NCI-H2081 (cell line): ENCODE measurements at regions not wholly inside any gene's neighbourhood (a gene's known extent, or its start where the extent isn't known, plus 50 kb on each side); places are given as distances from the start of the nearest gene placed in this dataset.
A peak's percentile ranks its signal among the peaks of the same experiment; 100 is the strongest.

Source experiments
- DNase-seq, 2 experiments: peaks; one replicate each; lab custom pipeline; 2025; lab: John Stamatoyannopoulos, UW

DNA sequence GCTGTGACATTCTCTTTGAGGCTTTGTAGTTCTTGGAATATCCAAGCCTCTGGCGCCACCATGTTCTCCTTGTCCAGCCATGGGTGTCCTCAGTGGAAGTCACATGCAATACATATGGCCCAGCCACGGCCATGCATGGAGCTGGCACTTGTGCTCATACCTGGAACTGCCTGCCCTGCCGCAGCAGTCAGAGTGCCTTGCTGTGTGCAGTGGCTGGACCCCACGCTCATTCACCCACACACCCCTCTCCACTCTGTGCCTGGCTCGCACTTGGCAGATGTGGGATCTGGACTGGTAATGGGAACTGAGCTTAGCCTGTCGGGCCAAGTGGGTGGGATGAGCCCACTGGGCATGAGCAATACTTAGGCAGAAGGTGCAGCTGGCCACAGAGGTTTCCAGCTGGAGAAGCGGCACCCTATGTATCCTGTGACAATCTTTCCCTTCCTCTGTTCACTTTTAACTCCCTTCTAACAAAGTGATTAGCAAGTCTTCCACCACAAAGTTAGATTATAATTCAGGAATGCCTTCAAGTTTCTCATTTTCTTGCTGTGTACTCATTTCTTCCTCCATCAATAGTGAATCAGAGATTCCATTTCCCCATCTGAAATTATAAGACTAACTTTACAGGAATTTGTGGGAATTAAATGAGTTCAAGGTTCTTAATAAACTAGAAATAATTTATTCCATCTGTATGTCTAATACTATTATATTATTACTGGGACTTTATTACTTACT is 351.6 kb upstream of the NCAM2 start:
- DNase-seq = no peak

DNA sequence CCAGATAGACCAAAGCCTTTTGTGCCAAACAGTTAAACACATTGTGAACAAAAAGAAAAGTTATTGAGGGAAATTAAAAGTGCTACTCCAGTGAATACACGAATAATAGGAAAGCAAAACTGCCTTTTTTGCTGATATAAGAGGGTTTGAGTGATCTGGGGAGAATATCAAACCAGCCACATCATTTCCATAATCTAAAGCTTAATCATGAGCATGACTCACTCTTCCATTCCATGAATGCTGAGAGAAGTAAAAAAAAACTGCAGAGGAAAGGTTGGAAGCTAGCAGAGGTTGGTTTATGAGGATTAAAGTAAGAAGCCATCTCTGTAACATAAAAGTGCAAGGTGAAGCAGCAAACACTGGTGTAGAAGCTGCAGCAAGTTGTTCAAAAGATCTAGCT is 350.6 kb upstream of the NCAM2 start:
- DNase-seq = no peak

DNA sequence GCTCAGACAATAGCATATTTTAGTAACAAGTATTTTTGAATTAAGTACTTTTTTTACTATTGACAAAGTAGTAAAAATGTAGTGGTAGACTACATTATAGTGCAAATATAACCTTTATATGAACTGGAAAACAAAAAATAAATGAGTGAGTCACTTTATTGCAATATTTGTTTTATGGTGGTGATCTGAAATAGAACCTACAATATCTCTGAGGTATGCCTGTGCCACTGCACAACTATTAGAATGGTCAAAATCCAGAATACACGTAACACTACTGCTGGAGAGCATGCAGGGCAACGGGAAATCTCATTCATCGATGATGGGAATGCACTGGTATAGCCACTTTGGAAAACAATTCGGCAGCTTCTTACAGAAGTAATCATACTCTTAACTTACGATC is 349.0 kb upstream of the NCAM2 start:
- DNase-seq = no peak

DNA sequence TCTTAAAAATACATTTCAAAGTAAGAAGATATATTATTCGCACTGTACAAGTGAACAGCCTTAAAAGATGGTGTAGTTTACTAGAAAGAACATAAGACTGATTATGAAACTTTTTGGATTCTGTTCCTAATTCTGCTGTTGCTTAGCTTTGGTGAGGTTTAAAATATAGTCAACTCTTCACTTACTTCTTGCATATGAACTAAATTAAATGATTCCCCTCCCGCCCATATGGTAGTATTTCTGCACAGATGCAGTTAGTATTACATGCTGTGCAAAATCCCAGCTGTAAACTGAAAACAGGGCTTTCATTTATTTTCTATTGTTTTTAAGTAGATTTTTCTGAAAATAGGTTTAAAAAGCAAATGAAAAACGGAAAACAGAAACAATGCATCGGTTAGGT is 345.4 kb upstream of the NCAM2 start:
- no peak for DNase-seq

DNA sequence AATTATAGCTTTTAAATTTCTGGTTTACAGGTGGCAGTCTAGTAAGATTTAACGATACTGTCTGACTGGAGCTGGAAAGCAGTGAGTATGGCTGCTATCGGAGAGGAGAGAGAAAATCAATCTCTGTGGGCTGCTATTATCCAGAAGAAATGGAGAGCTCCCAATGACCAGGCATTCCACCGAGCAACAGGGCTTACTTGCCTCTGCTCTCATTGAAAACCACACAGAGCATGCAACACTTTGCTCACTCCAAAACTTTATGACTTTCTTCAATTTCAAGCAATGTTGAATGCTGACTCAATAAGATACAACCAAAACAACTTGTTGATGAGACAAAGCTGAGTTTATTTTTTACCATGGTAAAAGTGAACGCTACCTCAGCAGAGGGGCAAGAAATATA is 337.0 kb upstream of the NCAM2 start:
- no peak for DNase-seq

DNA sequence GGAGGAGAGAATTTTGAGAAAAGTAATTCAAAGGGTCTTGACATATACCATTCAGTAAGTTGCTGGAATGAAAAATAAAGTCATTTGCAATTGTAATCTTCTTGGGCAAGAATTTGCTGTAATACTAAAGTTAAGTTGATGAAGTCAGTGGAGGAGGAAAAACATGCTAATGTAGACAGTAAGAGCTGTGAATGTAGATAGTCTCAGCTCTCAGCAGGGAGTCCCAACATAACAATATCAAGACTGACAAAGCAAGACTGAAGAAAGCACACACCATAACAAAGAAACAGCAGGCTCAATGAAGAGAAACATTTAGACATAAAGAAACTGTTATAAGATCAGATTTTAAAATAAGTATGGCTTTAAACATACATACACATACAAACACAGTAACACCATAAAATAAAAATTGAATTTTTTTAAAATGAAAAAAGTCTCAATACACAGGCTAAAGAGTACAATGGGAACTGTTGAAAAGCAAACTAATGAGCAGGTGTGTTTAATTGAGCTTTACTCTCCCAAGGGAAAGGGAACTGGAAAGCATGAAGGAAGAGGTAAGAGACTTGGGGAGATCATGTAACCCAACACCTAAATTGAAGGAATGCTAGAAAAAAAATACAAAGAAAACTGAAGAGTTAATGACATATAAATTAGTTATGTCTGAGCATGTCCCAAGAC is 336.3 kb upstream of the NCAM2 start:
- peak in 1 of 2 experiments; percentile 2 for DNase-seq

DNA sequence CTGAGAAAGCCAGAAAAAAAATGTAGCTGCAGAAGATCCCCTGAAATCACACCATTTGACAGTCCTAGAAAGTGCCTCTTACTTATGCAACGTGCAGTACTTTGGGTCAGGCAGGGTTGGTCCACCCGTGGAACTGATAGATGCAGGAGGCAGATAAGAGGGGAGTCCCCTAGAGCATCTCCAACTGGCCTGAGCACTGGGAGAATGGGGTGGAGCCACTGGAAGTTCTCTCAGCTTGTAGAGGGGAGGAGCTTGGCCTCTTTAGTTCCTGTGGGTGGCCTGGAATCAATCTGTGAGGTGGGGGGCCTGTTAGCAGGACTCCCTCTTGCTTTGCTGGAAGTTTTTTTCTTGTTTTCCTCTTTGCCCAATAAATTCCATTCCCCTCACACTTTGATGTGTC is 335.7 kb upstream of the NCAM2 start:
- no peak for DNase-seq

DNA sequence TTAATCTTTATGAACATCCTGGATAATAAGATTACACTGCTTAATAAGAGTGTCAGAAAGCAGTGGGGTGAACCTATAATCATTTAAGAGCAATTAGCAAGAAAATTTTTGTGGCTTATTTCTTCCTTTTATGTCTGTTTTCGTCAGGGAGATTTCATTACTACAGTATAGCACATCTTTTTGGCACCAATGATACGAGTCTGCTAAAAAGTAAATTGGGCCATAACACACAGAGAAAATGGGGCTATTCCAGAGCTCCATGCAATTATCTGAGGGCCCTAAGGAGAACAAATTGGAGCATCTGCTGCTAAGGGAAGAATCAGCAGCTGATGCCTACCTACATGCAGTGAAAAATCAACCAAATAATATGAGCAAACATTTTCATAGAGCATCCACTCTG is 330.3 kb upstream of the NCAM2 start:
- DNase-seq = no peak

DNA sequence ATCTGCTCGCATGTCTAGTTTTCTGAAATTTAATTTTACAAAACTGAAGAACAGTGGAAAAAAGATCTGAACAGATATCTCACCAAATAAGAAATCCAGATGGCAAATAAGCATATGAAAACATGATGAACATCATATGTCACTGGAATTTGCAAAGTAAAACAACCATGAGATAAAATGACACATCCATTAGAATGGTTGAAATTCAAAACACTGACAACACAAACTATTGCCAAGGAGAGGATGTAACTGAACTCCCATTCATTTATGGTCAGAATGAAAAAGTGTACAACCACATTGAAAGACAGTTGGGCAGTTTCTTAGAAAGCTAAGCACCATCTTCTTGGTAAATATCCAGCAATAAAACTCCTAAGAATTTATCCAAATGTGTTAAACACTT is 312.7 kb upstream of the NCAM2 start:
- no peak for DNase-seq

DNA sequence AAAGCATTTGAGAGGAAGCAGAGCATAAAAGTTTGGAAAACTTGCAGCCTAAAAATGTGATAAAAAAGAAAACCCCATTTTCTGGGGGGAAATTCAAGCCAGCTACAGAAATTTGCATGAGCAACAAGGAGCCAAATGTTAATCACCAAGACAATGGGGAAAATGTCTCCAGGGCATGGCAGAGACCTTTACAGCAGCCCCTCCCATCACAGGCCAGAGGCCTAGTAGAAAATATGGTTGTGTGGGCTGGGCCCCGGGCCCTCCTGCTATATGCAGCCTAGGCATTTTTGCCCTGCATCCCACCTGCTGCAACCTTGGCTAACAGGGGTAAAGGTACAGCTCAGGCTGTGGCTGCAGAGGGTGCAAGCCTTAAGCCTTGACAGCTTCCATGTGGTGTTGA is 299.6 kb upstream of the NCAM2 start:
- no peak for DNase-seq

DNA sequence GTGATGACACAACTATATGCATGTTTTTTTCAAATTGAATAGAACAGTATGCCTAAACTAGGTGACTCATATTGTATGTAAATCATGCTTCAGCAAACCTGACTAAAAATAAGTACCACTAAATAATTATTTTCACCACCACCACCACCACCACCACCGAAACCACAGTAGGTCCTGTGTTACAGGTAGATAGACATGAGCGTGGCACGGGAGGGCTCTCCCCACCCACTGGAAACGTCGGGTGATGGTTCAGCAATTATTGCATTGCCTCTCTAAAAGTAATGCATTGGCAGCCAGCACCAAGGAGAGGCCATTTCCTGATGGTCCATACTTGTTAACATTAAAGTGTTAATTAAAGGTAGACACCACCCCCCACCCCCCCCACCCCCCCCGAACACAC is 297.0 kb upstream of the NCAM2 start:
- DNase-seq = no peak

DNA sequence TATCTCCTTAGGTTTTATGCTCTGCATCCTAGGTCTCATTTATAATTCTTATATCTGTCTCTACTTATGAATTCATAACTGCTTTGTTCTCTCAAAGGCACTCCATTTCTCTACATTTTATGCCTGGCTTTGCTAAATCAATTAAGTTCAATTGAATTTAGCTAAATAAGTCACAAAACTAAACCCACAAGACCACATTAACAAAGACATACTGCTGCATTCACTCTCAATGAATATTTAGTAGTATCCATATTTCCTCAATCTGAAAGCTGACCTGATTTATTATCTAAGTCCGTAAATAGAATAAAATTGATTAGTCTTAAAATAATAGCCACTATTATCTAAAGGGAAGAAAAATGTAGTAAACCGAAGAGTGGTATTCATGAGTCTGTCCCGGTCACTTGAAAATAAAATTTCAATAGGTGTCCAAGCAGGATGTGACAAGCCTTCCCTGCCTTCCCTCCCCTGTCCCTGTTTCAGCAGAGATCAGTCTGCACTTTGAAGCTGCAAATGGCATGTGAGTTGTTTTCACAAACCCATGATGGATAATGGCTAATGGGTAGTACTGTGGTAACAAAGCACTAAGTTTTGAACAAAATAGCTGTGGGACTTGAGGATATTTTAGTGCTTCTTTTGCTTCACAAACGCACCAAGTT is 295.0 kb upstream of the NCAM2 start:
- DNase-seq = no peak

DNA sequence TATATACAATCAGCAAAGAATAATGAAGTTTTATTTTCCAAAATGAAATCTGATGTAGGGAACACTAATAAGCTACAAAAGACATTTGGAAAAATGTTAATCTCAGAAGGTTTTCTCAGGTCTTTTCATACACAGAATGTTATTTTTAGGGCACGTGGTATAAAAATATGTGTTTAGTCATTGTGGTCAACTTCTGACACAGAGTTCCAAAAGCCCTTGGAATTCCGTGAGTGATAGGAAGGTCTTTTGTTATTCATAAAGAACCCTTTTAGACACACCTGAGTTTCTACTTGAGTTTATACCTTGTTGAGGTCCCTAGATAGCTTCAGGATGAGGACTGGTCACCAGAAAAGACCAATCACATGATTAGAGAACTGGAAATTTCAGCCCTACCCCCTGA is 277.6 kb upstream of the NCAM2 start:
- DNase-seq = no peak

DNA sequence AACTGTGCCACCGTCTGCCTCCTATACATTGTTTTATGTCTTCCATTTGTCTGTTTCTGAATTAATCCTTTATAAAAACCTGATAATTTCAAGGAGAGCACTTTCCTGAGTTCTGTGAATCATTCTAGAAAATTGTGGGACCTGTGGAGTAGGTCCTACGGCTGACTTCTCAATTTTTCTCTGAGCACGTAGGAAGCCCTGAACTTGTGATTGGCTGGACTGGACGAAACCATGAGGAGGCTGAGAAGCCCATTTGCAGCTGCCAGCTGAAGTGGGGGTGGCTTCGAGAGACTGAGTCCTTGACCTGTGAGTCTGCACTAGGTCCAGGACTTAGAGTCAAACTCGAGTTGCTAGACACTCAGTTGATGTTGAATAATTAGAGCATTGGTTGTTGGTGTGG is 277.1 kb upstream of the NCAM2 start:
- no peak for DNase-seq

DNA sequence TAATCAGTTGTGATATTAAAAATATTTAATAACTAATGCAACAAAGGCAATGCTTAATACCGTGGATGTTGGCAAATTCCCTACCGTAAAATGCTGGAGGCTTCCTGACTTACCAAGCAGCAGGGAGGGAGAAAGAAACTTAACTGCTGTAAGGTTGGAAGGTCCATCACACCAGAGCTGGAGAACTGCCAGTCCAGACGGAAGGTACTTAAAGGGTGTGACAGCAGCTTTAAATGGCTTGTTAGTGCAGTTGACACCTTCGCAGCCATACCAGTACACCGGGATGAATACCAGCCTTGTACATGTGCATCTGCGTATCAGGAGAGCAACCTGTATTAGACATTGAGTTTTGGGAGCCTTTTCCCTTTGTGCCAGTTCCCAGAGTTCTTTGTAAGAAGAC is 269.5 kb upstream of the NCAM2 start:
- no peak for DNase-seq

DNA sequence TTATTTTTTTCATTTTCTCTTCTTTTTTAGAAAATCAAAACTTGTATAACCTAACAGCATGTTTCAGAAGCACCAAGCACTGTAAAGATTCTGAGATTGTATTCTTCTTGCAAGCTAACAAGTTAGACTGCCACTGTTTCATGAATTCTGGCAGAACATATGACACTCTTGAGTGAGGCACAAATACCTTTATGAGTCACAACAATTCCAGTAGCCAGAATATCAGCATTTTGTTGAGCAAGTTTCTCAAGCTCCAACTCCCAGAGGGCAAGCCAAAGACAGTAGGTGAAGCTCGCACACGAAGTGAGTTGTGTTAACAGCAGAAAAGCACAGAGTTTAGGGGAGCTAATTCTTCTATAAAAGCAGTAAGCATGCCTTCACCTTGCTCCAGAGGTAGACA is 268.8 kb upstream of the NCAM2 start:
- DNase-seq = no peak

DNA sequence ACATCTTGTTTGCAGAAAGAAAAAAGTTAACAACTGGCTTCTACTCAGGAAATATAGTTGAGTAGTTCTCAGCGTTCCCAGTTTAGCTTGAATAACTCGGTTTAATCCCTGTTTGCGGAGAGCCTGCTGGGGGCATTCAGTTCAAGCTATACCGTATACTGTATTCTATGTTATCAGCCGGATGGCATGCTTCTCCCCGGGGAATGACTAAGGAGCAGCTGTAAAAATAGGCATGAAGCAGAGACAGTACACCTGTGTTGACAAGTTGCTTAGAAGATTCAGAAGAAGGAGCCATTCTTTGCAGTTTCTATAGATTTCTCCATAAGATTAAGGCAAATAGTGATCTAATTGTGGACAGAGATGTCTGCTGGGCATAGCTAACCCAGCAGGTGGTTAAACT is 267.8 kb upstream of the NCAM2 start:
- DNase-seq = no peak

DNA sequence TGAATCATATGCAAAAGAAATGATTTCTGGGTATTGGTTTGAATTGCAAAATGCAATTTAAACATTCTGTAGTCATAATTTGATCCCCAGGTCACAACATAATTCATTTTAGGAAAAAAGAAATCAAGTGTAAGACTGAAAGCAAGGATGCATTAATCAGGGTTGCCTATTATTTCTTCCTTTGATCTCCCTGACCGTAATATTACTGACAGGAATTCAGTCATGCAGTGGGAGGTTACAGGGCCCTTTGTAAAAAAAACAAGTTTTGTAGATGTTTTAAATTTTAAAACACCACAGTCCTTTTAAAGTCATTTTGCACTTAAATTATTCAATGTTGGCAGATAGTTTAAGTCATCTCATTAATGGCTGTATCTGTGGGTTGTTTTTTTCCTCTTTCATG is 263.0 kb upstream of the NCAM2 start:
- no peak for DNase-seq

DNA sequence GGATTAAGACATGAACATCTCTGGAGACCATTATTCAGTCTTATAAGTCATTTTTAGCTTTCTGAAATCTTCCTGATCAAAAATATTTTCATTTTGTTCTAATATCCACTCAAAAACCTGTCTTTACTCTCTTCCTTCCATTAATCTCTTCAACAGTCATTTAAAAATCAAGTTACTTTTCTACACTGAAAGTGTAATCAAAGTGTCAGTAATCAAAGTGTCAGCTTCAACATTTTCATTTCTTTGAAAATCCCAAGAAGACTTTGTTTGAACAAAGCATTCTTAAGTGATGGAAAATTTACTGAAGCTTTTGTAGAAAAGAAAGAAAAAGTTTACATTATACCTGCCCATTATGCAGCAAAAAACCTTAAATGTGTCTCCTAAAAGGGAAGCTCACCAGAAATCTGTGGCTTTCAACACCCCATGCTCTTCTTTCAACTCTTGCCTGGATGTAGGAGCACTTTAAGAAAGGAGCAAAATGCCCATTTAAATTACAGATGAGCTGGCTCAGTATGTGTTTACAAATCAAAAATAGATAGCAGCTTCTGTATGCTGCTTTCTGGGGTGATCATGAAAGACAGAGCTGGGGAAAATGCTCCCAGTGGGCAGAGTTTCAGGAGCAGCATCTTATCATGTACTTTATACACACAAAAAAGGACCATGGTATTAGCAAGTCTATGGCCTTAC is 260.8 kb upstream of the NCAM2 start:
- DNase-seq = no peak

DNA sequence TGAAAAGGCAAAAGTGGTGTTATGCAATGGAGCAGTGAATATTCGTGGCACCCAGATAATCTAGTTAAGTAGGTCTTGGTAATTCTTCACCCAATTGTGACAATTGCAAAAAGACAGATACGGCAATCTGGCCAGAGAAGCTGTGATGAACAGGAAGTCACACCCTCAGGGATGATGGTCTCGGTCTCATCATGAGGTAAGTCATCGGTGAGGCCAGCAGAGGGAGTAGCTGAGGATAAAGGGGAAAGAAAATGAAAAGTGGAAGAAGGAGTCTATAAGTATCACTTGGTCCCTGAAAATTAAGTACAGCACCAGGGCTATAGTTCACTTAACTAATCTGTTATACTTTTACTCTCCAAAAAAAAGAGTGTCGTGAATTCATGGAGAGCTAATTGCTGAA is 258.8 kb upstream of the NCAM2 start:
- no peak for DNase-seq

DNA sequence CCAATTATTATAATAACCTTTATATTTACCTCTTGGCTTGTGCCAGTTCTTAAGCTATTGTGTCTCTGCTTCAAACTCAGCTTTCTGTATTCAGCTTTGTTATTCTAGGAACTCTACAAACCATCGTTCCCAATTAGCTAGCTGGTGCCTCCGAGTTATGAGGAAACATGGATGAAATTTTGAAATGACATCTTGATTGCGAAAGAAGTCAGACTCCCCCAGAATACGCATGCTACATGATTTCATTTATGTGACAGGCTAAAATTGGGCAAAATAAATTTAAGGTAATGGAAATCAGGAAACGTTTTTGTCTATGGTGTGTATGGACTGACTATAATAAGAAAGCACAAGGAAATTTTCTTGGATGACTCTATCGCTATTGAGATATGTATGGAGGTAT is 256.8 kb upstream of the NCAM2 start:
- no peak for DNase-seq

DNA sequence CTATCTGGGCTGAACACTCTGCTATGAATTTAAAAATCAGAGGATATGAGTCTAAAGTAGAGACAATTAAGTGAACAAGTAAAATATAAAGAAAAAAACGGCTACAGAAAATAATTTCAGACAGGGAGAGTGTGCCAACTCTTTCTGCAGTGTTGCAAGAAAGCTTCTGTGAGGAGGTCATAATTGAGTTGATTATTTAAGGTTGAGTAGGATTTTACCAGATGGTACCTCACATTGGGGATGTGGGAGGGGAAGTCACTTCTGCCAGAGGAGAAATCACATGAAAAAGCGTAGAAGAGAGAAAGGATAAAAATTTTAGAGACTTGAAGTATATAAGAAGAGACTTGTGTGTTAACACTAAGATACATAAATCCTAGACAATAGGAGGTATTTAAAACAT is 238.0 kb upstream of the NCAM2 start:
- DNase-seq = no peak

DNA sequence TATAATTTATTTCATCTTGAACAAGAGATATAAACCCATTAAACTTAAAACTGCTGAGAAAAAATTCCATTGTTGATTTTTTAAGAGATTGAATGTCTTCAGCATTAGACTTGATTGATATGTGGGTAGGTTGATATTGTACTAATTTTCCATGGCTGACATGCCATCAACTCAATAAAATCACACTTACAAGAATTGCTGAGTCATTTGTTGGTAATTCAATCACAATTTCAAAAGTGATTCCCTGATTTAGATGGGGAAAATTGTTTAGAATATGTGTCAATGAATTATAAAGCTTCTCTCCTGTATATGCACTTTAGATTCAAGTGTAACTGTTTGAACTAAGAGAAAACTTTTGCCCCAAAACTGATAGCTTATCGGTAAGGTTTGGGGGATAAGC is 223.5 kb upstream of the NCAM2 start:
- no peak for DNase-seq
